Small intestine (tissue), 7 donors: ENCODE measurements at regions not wholly inside any gene's neighbourhood (a gene's known extent, or its start where the extent isn't known, plus 50 kb on each side); places are given as distances from the start of the nearest gene placed in this dataset.
"Not testable (repeated sequence)": the region's sequence is repeated elsewhere in the genome, so short reads cannot be mapped to it uniquely, and the experiment has no call there.

Experiments used
- DNase-seq, 2 donors: peaks; one replicate each; pipeline versions ENCODE4 v3.0.0 to v3.0.0-alpha.2; 2013
- FAIRE-seq: peaks from 2 replicates; lab custom pipeline; 2012; peaks lifted over from hg19 to GRCh38; lab: Jason Lieb, UNC
- H3K27ac ChIP-seq, 3 donors: one replicate each; pipeline ENCODE4 v1.5.1; 2013; ENCODE audit warnings: low read length in 2 of 3, mild to moderate bottlenecking in 2 of 3, control low read depth in 1 of 3, inconsistent platforms in 1 of 3, low read depth in 1 of 3, moderate library complexity in 1 of 3
- H3K27me3 ChIP-seq, 3 donors: one replicate each; pipeline ENCODE4 v1.6.1; 2013; ENCODE audit warnings: low read length in 3 of 3, inconsistent platforms in 1 of 3; ENCODE audit not compliant: control insufficient read depth in 3 of 3, insufficient read depth in 3 of 3
- H3K36me3 ChIP-seq, 3 donors: one replicate each; pipeline ENCODE4 v1.6.1; 2013; ENCODE audit warnings: low read length in 3 of 3, inconsistent platforms in 1 of 3, low read depth in 1 of 3, mild to moderate bottlenecking in 1 of 3, moderate library complexity in 1 of 3; ENCODE audit not compliant: control insufficient read depth in 3 of 3, insufficient read depth in 2 of 3
- H3K4me1 ChIP-seq, 3 donors: one replicate each; pipeline ENCODE4 v1.6.1; 2013; ENCODE audit warnings: low read length in 2 of 3, inconsistent platforms in 1 of 3, low read depth in 1 of 3, mild to moderate bottlenecking in 1 of 3, moderate library complexity in 1 of 3; ENCODE audit not compliant: control insufficient read depth in 3 of 3, insufficient read depth in 2 of 3
- H3K4me3 ChIP-seq, 3 donors: one replicate each; pipeline ENCODE4 v1.5.1; 2013; ENCODE audit warnings: low read length in 3 of 3, control low read depth in 1 of 3, inconsistent platforms in 1 of 3, low read depth in 1 of 3, mild to moderate bottlenecking in 1 of 3, moderate library complexity in 1 of 3
- H3K9me3 ChIP-seq, 2 donors: one replicate each; pipeline ENCODE4 v1.6.1; 2013; ENCODE audit warnings: low read depth in 1 of 2, low read length in 1 of 2; ENCODE audit not compliant: control insufficient read depth in 2 of 2, insufficient read depth in 1 of 2
- WGBS, 3 donors: extraction: QIAGEN DNeasy Blood & Tissue Kit; methylation state at CpG; one replicate each; pipeline ENCODE4 v1.1.7; 2013; 5-methylcytosine and 5-hydroxymethylcytosine counted together
- donor health status: healthy with polysubstance abuse.
- donor health status: control.
- donor health status: control.
- donor health status: Bipolar disorder and iron deficiency.
- donor health status: healthy.

DNA sequence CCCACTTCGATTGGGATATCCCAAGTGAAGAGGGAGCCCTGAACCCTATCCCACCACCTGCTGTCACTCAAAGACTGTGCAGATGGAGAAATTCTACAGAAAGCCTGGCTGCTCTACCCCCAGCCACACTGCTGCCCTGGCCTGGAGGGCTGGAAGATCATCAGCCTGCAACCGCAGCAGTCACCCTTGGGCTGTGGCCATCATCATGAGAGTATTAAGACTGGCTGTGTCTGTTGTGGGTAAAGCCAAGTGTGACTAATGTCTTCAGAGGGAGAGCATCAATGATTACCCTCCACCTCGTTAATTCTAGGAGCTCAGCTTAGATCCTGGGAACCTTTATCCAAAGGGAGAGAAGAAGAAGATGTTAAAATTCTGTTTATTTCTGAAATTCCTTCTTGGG lies 221.5 kb downstream of the TFCP2L1 start:
- WGBS, 3 donors: 66 to 85% (median 75%) methylated on average over 3 of the region's 3 CpGs
- no peak overlapping the region for H3K4me3 ChIP-seq
- H3K27me3 ChIP-seq: peaks cover 0 to 35% (median 0%) of the 10 kb centered on the region in 3 donors
- no peaks in the 10 kb centered on the region for H3K9me3 ChIP-seq
- no peaks in the 10 kb centered on the region for H3K36me3 ChIP-seq
- no peak overlapping the region for H3K27ac ChIP-seq
- FAIRE-seq: no peak
- no peaks in the 10 kb centered on the region for H3K4me1 ChIP-seq
- no peak for DNase-seq

DNA sequence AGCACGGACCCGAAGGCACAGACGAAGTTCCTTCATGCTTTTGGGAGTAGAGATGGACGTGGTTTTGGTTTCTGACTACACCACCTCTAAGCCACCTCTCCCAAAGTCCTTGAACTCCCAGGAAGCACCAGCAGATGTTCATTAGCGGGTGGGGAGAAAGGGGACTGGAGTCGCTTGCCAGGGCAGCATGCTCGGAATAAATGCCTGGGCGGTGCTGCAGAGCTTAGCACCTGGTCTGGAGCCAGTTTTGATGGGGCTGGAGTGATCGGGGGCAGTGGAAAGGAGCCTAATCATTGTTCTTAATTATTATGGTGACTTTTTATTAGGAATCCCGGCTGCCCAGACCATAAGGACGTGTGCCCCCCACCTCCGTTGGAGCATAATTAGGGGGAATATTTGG lies 220.8 kb downstream of the TFCP2L1 start:
- 44 to 76% (median 60%) methylated on average over 12 of the region's 12 CpGs for WGBS, 3 donors

DNA sequence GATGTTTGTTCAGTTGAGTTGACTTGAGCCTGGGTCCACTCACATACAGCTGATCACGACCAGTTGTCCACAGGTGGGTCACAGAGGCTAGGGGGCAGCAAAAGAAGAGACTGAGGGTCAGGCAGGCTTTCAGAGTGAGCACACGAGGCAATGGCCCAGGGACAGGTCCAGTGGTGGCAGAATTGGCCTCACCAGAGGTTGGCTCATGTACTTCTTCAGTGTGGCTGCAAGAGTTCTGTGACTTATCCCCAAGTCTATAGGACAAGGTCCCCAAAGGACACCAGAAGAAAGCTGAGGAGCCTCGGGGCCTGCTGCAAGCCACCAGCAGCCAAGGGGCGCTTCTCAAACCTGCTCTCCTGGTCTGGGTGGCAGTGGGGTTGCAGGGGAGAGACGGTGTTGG lies 219.8 kb downstream of the TFCP2L1 start:
- H3K4me3 ChIP-seq: no peak overlapping the region
- no peak for DNase-seq
- no peak for FAIRE-seq
- no peaks in the 10 kb centered on the region for H3K4me1 ChIP-seq
- peaks cover 0 to 39% (median 0%) of the 10 kb centered on the region in 3 donors for H3K27me3 ChIP-seq
- WGBS, 3 donors: 67 to 87% (median 71%) methylated on average over 5 of the region's 5 CpGs
- H3K27ac ChIP-seq: no peak overlapping the region
- no peaks in the 10 kb centered on the region for H3K36me3 ChIP-seq
- H3K9me3 ChIP-seq: no peaks in the 10 kb centered on the region

More for the DNA sequence above, 220.8 kb downstream of the TFCP2L1 start:
- DNase-seq: no peak
- Histone ChIP-seq H3K4me3 (no peak overlapping the region), H3K36me3 (no peaks in the 10 kb centered on the region), H3K4me1 (no peaks in the 10 kb centered on the region), H3K9me3 (no peaks in the 10 kb centered on the region), H3K27ac (no peak overlapping the region), H3K27me3 (peaks cover 0 to 36% (median 0%) of the 10 kb centered on the region in 3 donors)
- FAIRE-seq: no peak

DNA sequence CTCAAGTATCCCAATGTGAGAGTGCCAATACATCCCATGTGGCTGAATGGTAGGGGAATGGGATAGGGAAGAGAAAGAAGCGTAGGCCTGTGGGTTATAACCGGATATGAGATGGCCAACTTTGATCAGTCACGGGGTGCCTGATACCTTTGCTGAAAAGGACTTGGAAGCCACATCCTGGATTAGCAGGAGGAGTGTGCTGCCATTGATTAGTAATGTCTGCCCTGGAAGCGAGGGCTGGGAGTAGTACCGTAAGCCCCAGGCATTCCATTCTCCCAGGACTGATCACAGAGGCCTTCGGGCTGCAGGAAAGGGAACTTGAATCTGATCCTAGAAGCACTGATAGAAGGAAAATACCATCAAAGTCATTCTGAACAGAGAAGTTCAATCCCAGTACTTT lies 218.5 kb downstream of the TFCP2L1 start:
- H3K9me3 ChIP-seq: no peaks in the 10 kb centered on the region
- FAIRE-seq: no peak
- peaks cover 0 to 38% (median 0%) of the 10 kb centered on the region in 3 donors for H3K27me3 ChIP-seq
- WGBS, 3 donors: 75 to 85% (median 79%) methylated on average over 6 of the region's 6 CpGs
- no peaks in the 10 kb centered on the region for H3K4me1 ChIP-seq
- H3K36me3 ChIP-seq: no peaks in the 10 kb centered on the region
- no peak overlapping the region for H3K27ac ChIP-seq
- no peak overlapping the region for H3K4me3 ChIP-seq
- no peak for DNase-seq

DNA sequence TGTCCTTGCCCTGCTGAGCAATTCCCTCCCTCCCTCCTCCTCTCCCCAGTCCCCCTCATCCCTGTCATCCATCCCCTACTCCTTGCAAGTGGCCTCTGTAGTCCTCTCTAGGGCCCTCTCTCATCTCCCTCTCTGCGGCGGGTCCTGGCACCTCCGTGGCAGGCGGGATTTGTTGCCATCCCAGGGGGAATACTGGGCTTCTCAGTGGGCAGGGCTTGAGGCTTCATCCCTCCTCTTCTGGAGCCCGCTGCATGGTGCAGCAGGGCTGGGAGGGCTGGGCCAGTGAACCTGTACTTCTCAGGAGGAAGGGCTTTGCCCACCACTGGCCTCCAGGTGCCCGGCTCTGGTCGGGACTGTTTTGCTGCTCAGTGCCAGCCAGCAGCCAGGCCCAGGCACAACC lies 216.2 kb downstream of the TFCP2L1 start:
- no peak overlapping the region for H3K27ac ChIP-seq
- H3K36me3 ChIP-seq: no peaks in the 10 kb centered on the region
- 79 to 86% (median 82%) methylated on average over 7 of the region's 7 CpGs for WGBS, 3 donors
- H3K4me1 ChIP-seq: no peaks in the 10 kb centered on the region
- no peak overlapping the region for H3K4me3 ChIP-seq
- peaks cover 0 to 48% (median 0%) of the 10 kb centered on the region in 3 donors for H3K27me3 ChIP-seq
- no peak for DNase-seq
- no peak for FAIRE-seq
- no peaks in the 10 kb centered on the region for H3K9me3 ChIP-seq

DNA sequence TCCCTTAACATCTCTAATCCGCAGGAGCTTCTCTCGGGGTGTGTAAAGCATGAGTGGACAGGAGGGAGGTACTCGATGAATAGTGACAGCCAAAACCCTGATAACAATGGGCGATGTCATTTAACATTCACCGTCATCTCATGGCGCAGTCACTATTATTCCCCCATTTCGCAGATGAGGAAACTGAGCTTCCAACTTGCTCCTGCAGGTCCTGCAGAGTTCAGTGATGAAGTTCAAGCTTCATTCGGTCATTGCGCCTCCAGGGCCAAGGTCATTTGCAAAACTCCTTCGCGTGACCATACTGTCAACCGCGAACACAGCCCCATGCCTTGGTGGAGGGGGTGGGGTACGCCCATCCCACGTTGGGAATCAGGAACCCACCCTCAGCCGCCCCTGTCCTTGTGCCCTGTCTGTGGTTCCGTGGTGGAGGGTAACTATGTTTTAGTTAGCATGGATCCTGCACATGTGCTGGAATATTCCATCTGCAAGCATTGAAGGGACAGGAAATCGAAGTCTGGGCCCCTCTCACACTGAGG lies 215.5 kb downstream of the TFCP2L1 start:
- Histone ChIP-seq H3K4me1 (no peaks in the 10 kb centered on the region), H3K36me3 (no peaks in the 10 kb centered on the region), H3K9me3 (no peaks in the 10 kb centered on the region), H3K27ac (no peak overlapping the region), H3K27me3 (peaks cover 0 to 50% (median 0%) of the 10 kb centered on the region in 3 donors), H3K4me3 (no peak overlapping the region)
- WGBS, 3 donors: 84 to 89% (median 86%) methylated on average over 18 of the region's 18 CpGs
- DNase-seq (no peak), FAIRE-seq (no peak)

DNA sequence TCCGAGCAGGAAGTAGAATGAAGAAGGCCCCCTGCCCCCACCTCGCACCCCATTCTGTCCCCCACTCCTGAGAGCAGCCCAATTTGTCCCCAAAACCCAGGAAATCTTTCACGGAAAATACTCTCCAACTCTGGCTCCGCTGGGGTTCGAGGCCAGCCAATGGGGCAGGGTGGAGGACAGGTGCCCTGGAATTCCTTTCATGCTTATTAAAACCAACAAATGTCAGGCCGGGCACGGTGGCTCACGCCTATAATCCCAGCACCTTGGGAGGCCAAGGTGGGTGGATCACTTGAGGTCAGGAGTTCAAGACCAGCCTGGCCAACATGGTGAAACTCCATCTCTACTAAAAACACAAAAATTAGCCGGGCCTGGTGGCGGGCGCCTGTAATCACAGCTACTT lies 214.9 kb downstream of the TFCP2L1 start:
- WGBS, 3 donors: 80 to 95% (median 82%) methylated on average over 11 of the region's 11 CpGs
- not testable (repeated sequence) for H3K4me1 ChIP-seq, FAIRE-seq, H3K9me3 ChIP-seq, H3K4me3 ChIP-seq, H3K36me3 ChIP-seq, H3K27ac ChIP-seq, DNase-seq
- peaks cover 0 to 51% (median 0%) of the 10 kb centered on the region in 3 donors for H3K27me3 ChIP-seq

DNA sequence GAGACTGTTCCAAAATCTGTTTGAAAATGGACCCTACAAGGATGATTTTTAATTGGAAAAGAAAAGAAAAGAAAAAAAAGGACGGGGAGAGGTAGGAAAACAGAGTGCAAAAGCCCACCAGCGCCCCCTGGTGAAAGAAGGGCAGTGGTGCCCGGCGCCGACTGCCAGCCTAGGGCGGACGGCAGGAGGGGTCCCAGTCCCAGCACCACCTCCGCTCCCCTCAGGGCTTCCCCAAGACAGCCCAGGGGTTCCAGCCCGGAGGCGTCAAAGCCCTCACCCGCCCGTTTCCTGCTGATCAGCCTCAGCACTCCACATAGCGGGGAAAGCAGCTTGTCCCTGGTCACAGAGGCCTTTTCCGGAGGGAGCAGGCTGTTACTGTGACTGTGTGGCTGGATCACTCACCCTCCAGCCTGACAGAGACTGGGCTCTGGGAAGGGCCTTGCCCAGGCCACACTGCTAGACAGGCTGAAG lies 213.9 kb downstream of the TFCP2L1 start:
- Histone ChIP-seq H3K4me3 (no peak overlapping the region), H3K27ac (no peak overlapping the region), H3K4me1 (peaks cover 0 to 5% (median 0%) of the 10 kb centered on the region in 3 donors), H3K9me3 (no peaks in the 10 kb centered on the region), H3K36me3 (no peaks in the 10 kb centered on the region), H3K27me3 (peaks cover 0 to 61% (median 5%) of the 10 kb centered on the region in 3 donors)
- DNase-seq (peak; percentile 37 to 65), FAIRE-seq (no peak)
- 9 to 13% (median 11%) methylated on average over 13 to 14 of the region's 14 CpGs for WGBS, 3 donors

DNA sequence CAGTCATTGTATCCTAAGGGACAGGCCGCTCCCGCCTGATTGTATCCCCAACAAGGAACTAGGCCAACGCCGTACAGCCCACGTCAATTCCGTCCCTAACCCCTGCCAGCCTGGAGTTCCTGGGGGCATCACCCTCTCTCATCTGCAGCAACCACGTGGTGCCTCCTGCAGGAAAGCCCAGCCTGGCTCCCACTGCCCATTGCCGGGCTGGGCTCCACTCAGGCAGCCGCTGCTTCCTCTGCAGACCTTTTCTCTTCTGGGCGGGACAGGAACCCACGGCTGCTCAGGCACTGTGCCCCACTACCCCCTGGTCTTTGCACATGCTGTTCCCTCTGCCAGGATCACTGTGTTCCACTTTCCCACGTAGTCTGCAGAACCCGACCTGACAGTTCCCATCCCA lies 212.2 kb downstream of the TFCP2L1 start:
- Histone ChIP-seq H3K4me1 (peaks cover 0 to 5% (median 0%) of the 10 kb centered on the region in 3 donors), H3K4me3 (no peak overlapping the region), H3K27me3 (peaks cover 0 to 73% (median 5%) of the 10 kb centered on the region in 3 donors), H3K27ac (no peak overlapping the region), H3K9me3 (no peaks in the 10 kb centered on the region), H3K36me3 (no peaks in the 10 kb centered on the region)
- 61 to 81% (median 72%) methylated on average over 13 of the region's 13 CpGs for WGBS, 3 donors
- FAIRE-seq (no peak), DNase-seq (no peak)
